Transverse colon (tissue), 3 donors: ENCODE measurements at regions not wholly inside any gene's neighbourhood (a gene's known extent, or its start where the extent isn't known, plus 50 kb on each side); places are given as distances from the start of the nearest gene placed in this dataset.

Experiments
- POLR2A ChIP-seq: fragments of 450-650 bp; IDR thresholded peaks from one replicate; pipeline ENCODE4 v1.6.1; 2016; ENCODE audit warnings: antibody characterized with exemption, mild to moderate bottlenecking, moderate library complexity
- TF ChIP-seq, protein P1 (sequence below), 5 experiments: fragments of 200-600 bp in 3 of 5; fragments of 450-650 bp in 2 of 5; sonication (generic) in 3 of 5; IDR thresholded peaks; 1 replicate in 2 of 5; 2 replicates in 3 of 5; pipeline ENCODE4 v1.5.1; 2016 to 2017; ENCODE audit warnings: antibody characterized with exemption in 5 of 5, inconsistent platforms in 3 of 5, mild to moderate bottlenecking in 2 of 5, moderate library complexity in 1 of 5

DNA sequence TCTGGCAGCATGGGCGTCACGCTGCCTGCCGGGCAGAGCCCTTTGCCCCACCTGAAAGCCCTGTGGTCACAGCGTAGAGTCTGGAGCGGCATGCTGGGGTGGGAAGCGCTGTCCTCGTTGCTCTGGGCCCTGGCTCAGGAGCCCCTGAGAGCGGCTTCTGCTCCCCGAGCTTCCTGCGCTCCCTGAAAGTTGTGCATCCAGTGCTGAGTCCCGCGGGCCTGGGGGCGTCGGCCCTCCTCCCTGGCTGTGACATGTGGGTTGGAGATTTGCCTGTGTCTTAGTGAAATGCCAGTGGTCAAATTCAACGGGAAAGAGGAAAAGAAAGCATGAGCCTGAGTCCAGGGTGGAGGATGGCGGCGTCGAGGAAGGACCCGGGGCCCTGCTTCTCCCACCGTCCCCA, 1208.0 kb downstream of the BRD1 start:
- no peak for TF ChIP-seq POLR2A
- TF ChIP-seq, protein P1, sequence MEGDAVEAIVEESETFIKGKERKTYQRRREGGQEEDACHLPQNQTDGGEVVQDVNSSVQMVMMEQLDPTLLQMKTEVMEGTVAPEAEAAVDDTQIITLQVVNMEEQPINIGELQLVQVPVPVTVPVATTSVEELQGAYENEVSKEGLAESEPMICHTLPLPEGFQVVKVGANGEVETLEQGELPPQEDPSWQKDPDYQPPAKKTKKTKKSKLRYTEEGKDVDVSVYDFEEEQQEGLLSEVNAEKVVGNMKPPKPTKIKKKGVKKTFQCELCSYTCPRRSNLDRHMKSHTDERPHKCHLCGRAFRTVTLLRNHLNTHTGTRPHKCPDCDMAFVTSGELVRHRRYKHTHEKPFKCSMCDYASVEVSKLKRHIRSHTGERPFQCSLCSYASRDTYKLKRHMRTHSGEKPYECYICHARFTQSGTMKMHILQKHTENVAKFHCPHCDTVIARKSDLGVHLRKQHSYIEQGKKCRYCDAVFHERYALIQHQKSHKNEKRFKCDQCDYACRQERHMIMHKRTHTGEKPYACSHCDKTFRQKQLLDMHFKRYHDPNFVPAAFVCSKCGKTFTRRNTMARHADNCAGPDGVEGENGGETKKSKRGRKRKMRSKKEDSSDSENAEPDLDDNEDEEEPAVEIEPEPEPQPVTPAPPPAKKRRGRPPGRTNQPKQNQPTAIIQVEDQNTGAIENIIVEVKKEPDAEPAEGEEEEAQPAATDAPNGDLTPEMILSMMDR (IDR thresholded peaks at IDR 0.05): no peak
